Kidney epithelial cell (primary cell): ENCODE measurements at regions not wholly inside any gene's neighbourhood (a gene's known extent, or its start where the extent isn't known, plus 50 kb on each side); places are given as distances from the start of the nearest gene placed in this dataset.

Source experiments
- DNase-seq: peaks from one replicate; pipeline ENCODE4 v3.0.0-alpha.2; 2010; ENCODE audit warnings: low read depth
- H3K27me3 ChIP-seq: 2 replicates; pipeline ENCODE4 v1.6.0; 2011; ENCODE audit warnings: low read length; ENCODE audit not compliant: control insufficient read depth, insufficient read depth
- H3K36me3 ChIP-seq: 2 replicates; pipeline ENCODE4 v1.5.1; 2011; ENCODE audit warnings: low read length; ENCODE audit not compliant: control insufficient read depth, insufficient read depth
- H3K4me3 ChIP-seq: 2 replicates; pipeline ENCODE4 v1.5.1; 2011; ENCODE audit warnings: low read depth, mild to moderate bottlenecking, control low read depth, low read length
- CTCF ChIP-seq: IDR thresholded peaks from 2 replicates; pipeline ENCODE4 v1.5.1; 2011; ENCODE audit warnings: mild to moderate bottlenecking, moderate library complexity, low read length, control low read depth, inconsistent platforms; ENCODE audit not compliant: insufficient read depth, poor library complexity, severe bottlenecking

- no peak for DNase-seq
- H3K27me3 ChIP-seq: no peaks in the 10 kb centered on the region
- H3K4me3 ChIP-seq: no peak overlapping the region
- no peak for TF ChIP-seq CTCF
- H3K36me3 ChIP-seq: no peaks in the 10 kb centered on the region
These were observed 114.1 kb upstream of the BTG1 start for GRCh38 chr12:92259696-92260251.

GRCh38 chr12:92259291-92259690 lies 113.6 kb upstream of the BTG1 start:
- no peak for DNase-seq
- no peaks in the 10 kb centered on the region for H3K36me3 ChIP-seq
- TF ChIP-seq CTCF: no peak
- H3K4me3 ChIP-seq: no peak overlapping the region
- no peaks in the 10 kb centered on the region for H3K27me3 ChIP-seq

GRCh38 chr12:92257261-92257660 lies 111.6 kb upstream of the BTG1 start:
- H3K27me3 ChIP-seq: no peaks in the 10 kb centered on the region
- TF ChIP-seq CTCF: no peak
- no peak overlapping the region for H3K4me3 ChIP-seq
- no peaks in the 10 kb centered on the region for H3K36me3 ChIP-seq
- DNase-seq: no peak

GRCh38 chr12:92255741-92256140 lies 110.1 kb upstream of the BTG1 start:
- no peaks in the 10 kb centered on the region for H3K36me3 ChIP-seq
- TF ChIP-seq CTCF: no peak
- no peaks in the 10 kb centered on the region for H3K27me3 ChIP-seq
- no peak for DNase-seq
- H3K4me3 ChIP-seq: no peak overlapping the region

- no peaks in the 10 kb centered on the region for H3K36me3 ChIP-seq
- no peak for DNase-seq
- H3K27me3 ChIP-seq: no peaks in the 10 kb centered on the region
- no peak for TF ChIP-seq CTCF
- no peak overlapping the region for H3K4me3 ChIP-seq
These were observed 107.7 kb upstream of the BTG1 start for GRCh38 chr12:92253301-92253700.

GRCh38 chr12:92248977-92249376 lies 103.3 kb upstream of the BTG1 start:
- Histone ChIP-seq H3K36me3 (no peaks in the 10 kb centered on the region), H3K27me3 (no peaks in the 10 kb centered on the region), H3K4me3 (no peak overlapping the region)
- no peak for TF ChIP-seq CTCF
- no peak for DNase-seq
